Adipose tissue (tissue), 3 donors: ENCODE measurements at regions not wholly inside any gene's neighbourhood (a gene's known extent, or its start where the extent isn't known, plus 50 kb on each side); places are given as distances from the start of the nearest gene placed in this dataset.

ENCODE experiments used
- H3K27ac ChIP-seq: one replicate; pipeline ENCODE4 v1.5.1; 2013; ENCODE audit warnings: low read depth, low read length
- WGBS, 3 donors: extraction: QIAGEN DNeasy Blood & Tissue Kit; methylation state at CpG; one replicate each; pipeline ENCODE4 v1.1.7; 2013; 5-methylcytosine and 5-hydroxymethylcytosine counted together
- donor health status: healthy with polysubstance abuse.
- donor health status: Bipolar disorder and iron deficiency.
- donor health status: healthy.

- H3K27ac ChIP-seq = no peak overlapping the region
- 48 to 56% (median 50%) methylated on average over 7 of the region's 7 CpGs for WGBS, 3 donors
Observed at GRCh38 chr2:176818617-176819016, 394.0 kb upstream of the HNRNPA3 start.

- WGBS, 3 donors = 92 to 94% (median 93%) methylated on average over 4 of the region's 4 CpGs
- H3K27ac ChIP-seq = no peak overlapping the region
Observed at GRCh38 chr2:176819306-176819705, 393.3 kb upstream of the HNRNPA3 start.

GRCh38 chr2:176820371-176820932 lies 392.1 kb upstream of the HNRNPA3 start:
- no peak overlapping the region for H3K27ac ChIP-seq

GRCh38 chr2:176821350-176821749 lies 391.2 kb upstream of the HNRNPA3 start:
- WGBS, 3 donors = 92 to 98% (median 97%) methylated on average over 4 of the region's 4 CpGs
- H3K27ac ChIP-seq = no peak overlapping the region

- no peak overlapping the region for H3K27ac ChIP-seq
- 80 to 92% (median 91%) methylated on average over 2 of the region's 2 CpGs for WGBS, 3 donors
Observed at GRCh38 chr2:176822060-176822459, 390.5 kb upstream of the HNRNPA3 start.

GRCh38 chr2:176826356-176826755 lies 386.2 kb upstream of the HNRNPA3 start:
- WGBS, 3 donors = 81 to 93% (median 90%) methylated on average over 2 of the region's 2 CpGs
- no peak overlapping the region for H3K27ac ChIP-seq

- H3K27ac ChIP-seq = no peak overlapping the region
- WGBS, 3 donors = 73 to 87% (median 84%) methylated on average over 9 of the region's 9 CpGs
Observed at GRCh38 chr2:176826984-176827668, 385.5 kb upstream of the HNRNPA3 start.

GRCh38 chr2:176830362-176830761 lies 382.2 kb upstream of the HNRNPA3 start:
- H3K27ac ChIP-seq = no peak overlapping the region
- 41 to 72% (median 52%) methylated on average over 3 of the region's 3 CpGs for WGBS, 3 donors

GRCh38 chr2:176832086-176832485 lies 380.5 kb upstream of the HNRNPA3 start:
- 73 to 89% (median 89%) methylated on average over 6 of the region's 6 CpGs for whole genome bisulfite sequencing, 3 donors
- no peak overlapping the region for H3K27ac ChIP-seq

GRCh38 chr2:176833671-176834070 lies 378.9 kb upstream of the HNRNPA3 start:
- H3K27ac ChIP-seq = no peak overlapping the region

GRCh38 chr2:176834226-176834625 lies 378.4 kb upstream of the HNRNPA3 start:
- WGBS, 3 donors = 64 to 73% (median 71%) methylated on average over 3 of the region's 3 CpGs
- no peak overlapping the region for H3K27ac ChIP-seq

- no peak overlapping the region for H3K27ac ChIP-seq
Observed at GRCh38 chr2:176843208-176843607, 369.4 kb upstream of the HNRNPA3 start.

- 47 to 65% (median 64%) methylated on average over 1 of the region's 1 CpG for WGBS, 3 donors
- no peak overlapping the region for H3K27ac ChIP-seq
Observed at GRCh38 chr2:176844461-176844860, 368.1 kb upstream of the HNRNPA3 start.

GRCh38 chr2:176845718-176846117 lies 366.9 kb upstream of the HNRNPA3 start:
- no peak overlapping the region for H3K27ac ChIP-seq
- 62 to 90% (median 78%) methylated on average over 2 of the region's 2 CpGs for WGBS, 3 donors

- WGBS, 3 donors = 66 to 86% (median 80%) methylated on average over 4 of the region's 4 CpGs
- no peak overlapping the region for H3K27ac ChIP-seq
Observed at GRCh38 chr2:176847575-176847974, 365.0 kb upstream of the HNRNPA3 start.

- no peak overlapping the region for H3K27ac ChIP-seq
- 69 to 86% (median 81%) methylated on average over 8 of the region's 8 CpGs for WGBS, 3 donors
Observed at GRCh38 chr2:176848844-176849243, 363.8 kb upstream of the HNRNPA3 start.

GRCh38 chr2:176851200-176851888 lies 361.2 kb upstream of the HNRNPA3 start:
- 88 to 93% (median 92%) methylated on average over 2 of the region's 2 CpGs for WGBS, 3 donors
- H3K27ac ChIP-seq = no peak overlapping the region

GRCh38 chr2:176851889-176852483 lies 360.6 kb upstream of the HNRNPA3 start:
- H3K27ac ChIP-seq = no peak overlapping the region
- 85 to 94% (median 91%) methylated on average over 1 of the region's 1 CpG for WGBS, 3 donors

- no peak overlapping the region for H3K27ac ChIP-seq
- WGBS, 3 donors = 33 to 57% (median 52%) methylated on average over 3 of the region's 3 CpGs
Observed at GRCh38 chr2:176852667-176853066, 359.9 kb upstream of the HNRNPA3 start.

- no peak overlapping the region for H3K27ac ChIP-seq
- WGBS, 3 donors = 49 to 75% (median 74%) methylated on average over 1 of the region's 1 CpG
Observed at GRCh38 chr2:176854062-176854461, 358.5 kb upstream of the HNRNPA3 start.
